GM23338 (cell line): ENCODE measurements at regions not wholly inside any gene's neighbourhood (a gene's known extent, or its start where the extent isn't known, plus 50 kb on each side); places are given as distances from the start of the nearest gene placed in this dataset.

ENCODE experiments used
- ATAC-seq: fragments of 200-7000 bp; cut with Tn5 transposase; 3 replicates; pipeline ENCODE4 v1.9.1; 2020
- DNase-seq: peaks from one replicate; pipeline ENCODE4 v3.0.0-alpha.2; 2015; ENCODE audit warnings: low spot score
- H2AFZ ChIP-seq: fragments of 200-600 bp; sonication (generic); 2 replicates; pipeline ENCODE4 v1.8.0; 2016; ENCODE audit warnings: antibody characterized with exemption, mild to moderate bottlenecking, moderate library complexity
- H3F3A ChIP-seq: fragments of 200-600 bp; sonication (generic); replicated peaks from 2 replicates; pipeline ENCODE4 v1.8.0; 2017; ENCODE audit warnings: antibody characterized with exemption, mixed run types, low read depth
- H3K27ac ChIP-seq: fragments of 200-600 bp; sonication (generic); 2 replicates; pipeline ENCODE4 v1.6.1; 2016; ENCODE audit warnings: low read depth
- H3K27me3 ChIP-seq: fragments of 200-600 bp; sonication (generic); 2 replicates; pipeline ENCODE4 v1.8.0; 2016; ENCODE audit warnings: mild to moderate bottlenecking, mixed run types, moderate library complexity; ENCODE audit not compliant: insufficient read depth
- H3K36me3 ChIP-seq: fragments of 200-600 bp; sonication (generic); 2 replicates; pipeline ENCODE4 v1.8.0; 2016; ENCODE audit warnings: mild to moderate bottlenecking; ENCODE audit not compliant: insufficient read depth
- H3K4me1 ChIP-seq: fragments of 200-600 bp; sonication (generic); 2 replicates; pipeline ENCODE4 v1.8.0; 2016; ENCODE audit warnings: mild to moderate bottlenecking, moderate library complexity; ENCODE audit not compliant: insufficient read depth
- H3K4me2 ChIP-seq: fragments of 200-600 bp; sonication (generic); 2 replicates; pipeline ENCODE4 v1.7.1; 2017; ENCODE audit warnings: mixed run types
- H3K4me3 ChIP-seq: fragments of 200-600 bp; sonication (generic); 2 replicates; pipeline ENCODE4 v1.6.1; 2016; ENCODE audit warnings: mixed run types
- H3K79me2 ChIP-seq: fragments of 200-600 bp; sonication (generic); replicated peaks from 2 replicates; pipeline ENCODE4 v1.8.0; 2017; ENCODE audit warnings: mild to moderate bottlenecking; ENCODE audit not compliant: insufficient read depth
- H3K9me2 ChIP-seq: fragments of 200-600 bp; sonication (generic); 2 replicates; pipeline ENCODE4 v1.8.0; 2017; ENCODE audit not compliant: insufficient read depth
- H4K20me1 ChIP-seq: fragments of 200-600 bp; sonication (generic); replicated peaks from 2 replicates; pipeline ENCODE4 v1.8.0; 2017; ENCODE audit warnings: mild to moderate bottlenecking; ENCODE audit not compliant: insufficient read depth
- H3K27ac Mint-ChIP-seq: 2 replicates; pipeline ENCODE4 v1.8.0; 2020; ENCODE audit warnings: inconsistent platforms, mild to moderate bottlenecking, moderate library complexity, mixed read lengths
- H3K27me3 Mint-ChIP-seq: 3 replicates; pipeline ENCODE4 v1.8.0; 2022; ENCODE audit warnings: low read depth, mild to moderate bottlenecking, moderate library complexity, mixed read lengths, inconsistent platforms; ENCODE audit not compliant: insufficient read depth, poor library complexity
- H3K36me3 Mint-ChIP-seq: 3 replicates; pipeline ENCODE4 v1.8.0; 2021; ENCODE audit warnings: low read depth, mild to moderate bottlenecking, inconsistent platforms, moderate library complexity, mixed read lengths
- H3K4me1 Mint-ChIP-seq: 3 replicates; pipeline ENCODE4 v1.8.0; 2020; ENCODE audit warnings: mild to moderate bottlenecking, inconsistent platforms, mixed read lengths
- H3K4me3 Mint-ChIP-seq: 3 replicates; pipeline ENCODE4 v1.8.0; 2021; ENCODE audit warnings: moderate library complexity, mild to moderate bottlenecking, inconsistent platforms, mixed read lengths
- H3K9me3 Mint-ChIP-seq: 3 replicates; pipeline ENCODE4 v1.8.0; 2020; ENCODE audit warnings: moderate library complexity, mild to moderate bottlenecking, inconsistent platforms, mixed read lengths
- CTCF ChIP-seq, 2 experiments: fragments of 200-600 bp in 1 of 2; sonication (generic) in 1 of 2; conservative IDR thresholded peaks; 2 replicates each; pipeline versions ENCODE4 v1.5.1 to v1.6.1; 2016 to 2017; ENCODE audit warnings: antibody characterized with exemption in 2 of 2, low read depth in 2 of 2, mild to moderate bottlenecking in 2 of 2, moderate library complexity in 1 of 2
- POLR2AphosphoS5 ChIP-seq: IDR thresholded peaks from 2 replicates; pipeline ENCODE4 v1.6.1; 2016; ENCODE audit warnings: antibody characterized with exemption, low read depth
- REST ChIP-seq: IDR thresholded peaks from one replicate; pipeline ENCODE4 v1.6.1; 2018; ENCODE audit warnings: antibody characterized with exemption; ENCODE audit not compliant: unreplicated experiment
- ZNF462 ChIP-seq: fragments of 250-450 bp; sonication (Bioruptor Pico); IDR thresholded peaks from 2 replicates; pipeline ENCODE4 v1.5.0; 2020; ENCODE audit warnings: mild to moderate bottlenecking, moderate library complexity

GRCh38 chr10:61064356-61064755 is 120.4 kb upstream of the RHOBTB1 start:
- Histone ChIP-seq H3K36me3 (no peaks in the 10 kb centered on the region), H3K27me3 (no peaks in the 10 kb centered on the region), H3K4me2 (no peak overlapping the region), H3K4me3 (no peak overlapping the region), H4K20me1 (no peaks in the 10 kb centered on the region), H3K79me2 (no peaks in the 10 kb centered on the region), H2AFZ (no peak overlapping the region), H3K9me2 (no peaks in the 10 kb centered on the region), H3F3A (no peaks in the 10 kb centered on the region), H3K4me1 (0 out of 2 replicates have a peak, but pooled peaks cover 3% of the 10 kb centered on the region), H3K27ac (no peak overlapping the region)
- no peak overlapping the region for H3K27ac Mint-ChIP-seq
- H3K4me1 Mint-ChIP-seq: peaks cover 3% of the 10 kb centered on the region; the same call in 2 of the 3 replicates
- no peaks in the 10 kb centered on the region for H3K36me3 Mint-ChIP-seq
- no peaks in the 10 kb centered on the region for H3K9me3 Mint-ChIP-seq
- no peak for TF ChIP-seq REST
- H3K4me3 Mint-ChIP-seq: no peak overlapping the region
- ATAC-seq (no peak), DNase-seq (no peak)
- H3K27me3 Mint-ChIP-seq: no peaks in the 10 kb centered on the region

GRCh38 chr10:61063901-61064300 is 119.9 kb upstream of the RHOBTB1 start:
- Mint-ChIP-seq H3K27me3 (no peaks in the 10 kb centered on the region), H3K27ac (no peak overlapping the region), H3K4me3 (no peak overlapping the region), H3K4me1 (peaks cover 3% of the 10 kb centered on the region; the same call in 2 of the 3 replicates), H3K36me3 (no peaks in the 10 kb centered on the region), H3K9me3 (no peaks in the 10 kb centered on the region)
- H3K79me2 ChIP-seq: no peaks in the 10 kb centered on the region
- TF ChIP-seq CTCF (conservative IDR thresholded peaks at IDR 0.05; ENCODE audit: low read depth in 2 of 2) (no peak), POLR2AphosphoS5 (no peak), ZNF462 (CRISPR knock-in tag) (no peak)
- ATAC-seq (no peak), DNase-seq (no peak)
- no peak overlapping the region for H3K27ac ChIP-seq
- H4K20me1 ChIP-seq: no peaks in the 10 kb centered on the region
- no peak overlapping the region for H2AFZ ChIP-seq
- H3K4me2 ChIP-seq: no peak overlapping the region
- no peaks in the 10 kb centered on the region for H3F3A ChIP-seq
- H3K4me1 ChIP-seq: 0 out of 2 replicates have a peak, but pooled peaks cover 3% of the 10 kb centered on the region
- H3K9me2 ChIP-seq: no peaks in the 10 kb centered on the region
- no peak overlapping the region for H3K4me3 ChIP-seq
- no peaks in the 10 kb centered on the region for H3K36me3 ChIP-seq
- H3K27me3 ChIP-seq: no peaks in the 10 kb centered on the region
